ENCODE measurements at regions not wholly inside any gene's neighbourhood (a gene's known extent, or its start where the extent isn't known, plus 50 kb on each side); places are given as distances from the start of the nearest gene placed in this dataset.

DNA sequence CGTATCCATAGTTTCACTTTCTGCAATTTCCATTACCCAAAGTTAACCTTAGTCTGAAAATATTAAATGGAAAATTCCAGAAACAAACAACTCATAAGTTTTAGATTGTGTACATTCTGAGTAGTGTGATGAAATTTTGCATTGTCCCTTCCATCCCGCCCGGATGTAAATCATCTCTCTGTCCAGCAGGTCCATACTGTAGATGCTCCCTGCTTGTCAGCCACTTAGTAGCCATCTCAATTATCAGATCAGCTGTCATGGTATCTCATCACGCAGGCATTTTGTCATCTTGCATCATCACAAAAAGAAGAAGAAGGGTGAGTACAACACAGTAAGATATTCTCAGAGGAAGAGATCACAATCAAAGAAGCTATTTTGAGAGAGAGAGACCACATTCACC is 185.0 kb upstream of the STK17B start:
- TF ChIP-seq, protein P1, sequence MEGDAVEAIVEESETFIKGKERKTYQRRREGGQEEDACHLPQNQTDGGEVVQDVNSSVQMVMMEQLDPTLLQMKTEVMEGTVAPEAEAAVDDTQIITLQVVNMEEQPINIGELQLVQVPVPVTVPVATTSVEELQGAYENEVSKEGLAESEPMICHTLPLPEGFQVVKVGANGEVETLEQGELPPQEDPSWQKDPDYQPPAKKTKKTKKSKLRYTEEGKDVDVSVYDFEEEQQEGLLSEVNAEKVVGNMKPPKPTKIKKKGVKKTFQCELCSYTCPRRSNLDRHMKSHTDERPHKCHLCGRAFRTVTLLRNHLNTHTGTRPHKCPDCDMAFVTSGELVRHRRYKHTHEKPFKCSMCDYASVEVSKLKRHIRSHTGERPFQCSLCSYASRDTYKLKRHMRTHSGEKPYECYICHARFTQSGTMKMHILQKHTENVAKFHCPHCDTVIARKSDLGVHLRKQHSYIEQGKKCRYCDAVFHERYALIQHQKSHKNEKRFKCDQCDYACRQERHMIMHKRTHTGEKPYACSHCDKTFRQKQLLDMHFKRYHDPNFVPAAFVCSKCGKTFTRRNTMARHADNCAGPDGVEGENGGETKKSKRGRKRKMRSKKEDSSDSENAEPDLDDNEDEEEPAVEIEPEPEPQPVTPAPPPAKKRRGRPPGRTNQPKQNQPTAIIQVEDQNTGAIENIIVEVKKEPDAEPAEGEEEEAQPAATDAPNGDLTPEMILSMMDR (IDR thresholded peaks at IDR 0.05): no peak
- no peak for TF ChIP-seq POLR2A (IDR thresholded peaks at IDR 0.05)
